CD8-positive, alpha-beta memory T cell (primary cell): ENCODE measurements at regions not wholly inside any gene's neighbourhood (a gene's known extent, or its start where the extent isn't known, plus 50 kb on each side); places are given as distances from the start of the nearest gene placed in this dataset.
"Not testable (repeated sequence)": the region's sequence is repeated elsewhere in the genome, so short reads cannot be mapped to it uniquely, and the experiment has no call there.

Experiments used
- CTCF ChIA-PET: fragments of 350-600 bp; sonication (Branson Sonifier 250); formaldehyde crosslinking; loops from one replicate; lab custom pipeline; 2021; ENCODE audit warnings: antibody characterized with exemption; lab: Charles Lee
- POLR2A ChIA-PET: fragments of 350-600 bp; sonication (Branson Sonifier 250); formaldehyde crosslinking; loops from one replicate; lab custom pipeline; 2021; ENCODE audit warnings: antibody characterized with exemption; lab: Charles Lee
- DNase-seq, 5 donors: peaks; one replicate each; pipeline versions ENCODE4 v3.0.0 to v3.0.0-alpha.2; 2020 to 2022; ENCODE audit warnings: mixed read lengths in 1 of 5
- H3K27ac ChIP-seq: one replicate; pipeline ENCODE4 v1.7.0; 2013; ENCODE audit warnings: low read depth, mild to moderate bottlenecking, low read length, moderate library complexity
- H3K27me3 ChIP-seq: 2 replicates; pipeline ENCODE4 v1.7.0; 2013; ENCODE audit warnings: low read length, mild to moderate bottlenecking; ENCODE audit not compliant: insufficient read depth, poor library complexity, severe bottlenecking
- H3K36me3 ChIP-seq: 2 replicates; pipeline ENCODE4 v1.7.0; 2013; ENCODE audit warnings: mild to moderate bottlenecking, low read length, moderate library complexity; ENCODE audit not compliant: insufficient read depth
- H3K4me1 ChIP-seq: 2 replicates; pipeline ENCODE4 v1.7.0; 2013; ENCODE audit warnings: mild to moderate bottlenecking, low read length, moderate library complexity; ENCODE audit not compliant: insufficient read depth
- H3K4me3 ChIP-seq: 2 replicates; pipeline ENCODE4 v1.7.0; 2013; ENCODE audit warnings: mild to moderate bottlenecking, low read length
- H3K9me3 ChIP-seq: 2 replicates; pipeline ENCODE4 v1.7.0; 2013; ENCODE audit warnings: mild to moderate bottlenecking, low read length
- H3K27ac Mint-ChIP-seq, 8 donors: one replicate each; pipeline ENCODE4 v1.8.0; 2020 to 2021; ENCODE audit warnings: mixed read lengths in 8 of 8, mild to moderate bottlenecking in 6 of 8, inconsistent platforms in 3 of 8, moderate library complexity in 3 of 8
- H3K27me3 Mint-ChIP-seq, 2 donors: one replicate each; pipeline ENCODE4 v1.8.0; 2020 to 2021; ENCODE audit warnings: mixed read lengths in 2 of 2, mild to moderate bottlenecking in 1 of 2, moderate library complexity in 1 of 2
- H3K36me3 Mint-ChIP-seq, 3 donors: one replicate each; pipeline ENCODE4 v1.8.0; 2020 to 2021; ENCODE audit warnings: mixed read lengths in 3 of 3, inconsistent platforms in 1 of 3, mild to moderate bottlenecking in 1 of 3
- H3K4me1 Mint-ChIP-seq, 3 donors: one replicate each; pipeline ENCODE4 v1.8.0; 2020 to 2021; ENCODE audit warnings: mixed read lengths in 3 of 3, inconsistent platforms in 1 of 3, mild to moderate bottlenecking in 1 of 3
- H3K4me3 Mint-ChIP-seq, 7 donors: one replicate each; pipeline ENCODE4 v1.8.0; 2020 to 2021; ENCODE audit warnings: mixed read lengths in 7 of 7, mild to moderate bottlenecking in 6 of 7, moderate library complexity in 4 of 7, inconsistent platforms in 2 of 7
- H3K9me3 Mint-ChIP-seq, 5 donors: one replicate each; pipeline ENCODE4 v1.8.0; 2020 to 2022; ENCODE audit warnings: mixed read lengths in 5 of 5, mild to moderate bottlenecking in 3 of 5, moderate library complexity in 2 of 5, inconsistent platforms in 1 of 5

DNA sequence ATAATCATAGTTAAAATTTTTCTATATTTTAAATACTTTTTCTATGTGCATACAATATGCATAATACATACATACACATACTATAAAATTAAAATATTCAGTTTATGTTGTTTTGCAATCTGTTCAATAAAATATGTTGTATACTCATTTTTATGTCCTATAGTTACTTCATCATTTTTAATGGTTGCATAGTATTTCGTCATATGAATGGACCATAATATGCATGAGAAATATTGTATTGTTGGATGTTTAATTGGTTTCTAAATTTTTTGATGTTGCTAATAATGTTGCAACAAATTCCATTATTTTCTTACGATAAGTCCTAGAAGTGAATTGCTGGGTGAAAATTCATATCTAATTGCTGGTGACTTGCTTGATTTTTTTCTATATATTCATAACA lies 211.5 kb upstream of the GCFC2 start:
- ChIA-PET POLR2A (no interaction called here), CTCF (no interaction called here)
- H3K9me3 ChIP-seq: no peaks in the 10 kb centered on the region
- H3K36me3 Mint-ChIP-seq: no peaks in the 10 kb centered on the region
- no peak overlapping the region for H3K27ac Mint-ChIP-seq
- no peaks in the 10 kb centered on the region for H3K36me3 ChIP-seq
- H3K4me1 ChIP-seq: no peaks in the 10 kb centered on the region
- no peak overlapping the region for H3K27ac ChIP-seq
- H3K27me3 ChIP-seq: no peaks in the 10 kb centered on the region
- peaks cover 0 to 13% (median 3%) of the 10 kb centered on the region in 5 donors for H3K9me3 Mint-ChIP-seq
- H3K4me1 Mint-ChIP-seq: no peaks in the 10 kb centered on the region
- H3K4me3 Mint-ChIP-seq: no peak overlapping the region
- H3K4me3 ChIP-seq: no peak overlapping the region
- no peak for DNase-seq
- H3K27me3 Mint-ChIP-seq: no peaks in the 10 kb centered on the region

DNA sequence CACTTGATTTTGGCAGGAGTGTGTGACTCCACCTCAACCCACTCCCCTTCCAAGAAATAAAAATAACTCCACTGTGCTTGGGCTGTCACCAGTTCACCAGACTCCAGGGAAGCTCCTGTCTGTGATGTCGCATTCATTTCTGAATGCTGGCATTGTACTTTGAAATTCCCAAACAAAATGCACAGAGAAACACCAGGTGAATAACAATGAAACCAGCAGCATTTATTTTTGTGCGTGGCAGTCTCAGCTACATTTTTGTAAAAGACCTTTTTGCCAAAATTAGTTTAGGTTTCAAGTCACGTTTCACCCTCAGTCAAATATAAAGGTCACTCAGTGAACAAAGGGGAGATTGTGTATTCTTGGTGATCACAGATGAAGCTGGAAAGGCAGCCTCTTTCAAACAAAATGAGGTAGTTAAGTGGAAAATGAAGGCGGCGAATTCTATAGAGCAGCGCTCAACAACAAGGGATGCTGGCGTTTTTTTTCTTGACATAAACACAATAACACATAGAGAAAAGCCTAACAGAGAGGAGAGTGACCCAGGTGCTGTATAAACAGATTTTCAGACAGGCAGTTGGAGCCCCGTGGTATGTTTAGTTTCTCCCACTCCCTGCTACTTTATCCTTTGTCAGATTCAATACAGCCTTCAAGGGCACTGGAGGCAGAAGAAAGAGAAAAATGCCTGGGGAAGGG lies 210.3 kb upstream of the GCFC2 start:
- no peaks in the 10 kb centered on the region for H3K36me3 Mint-ChIP-seq
- ChIA-PET CTCF (no interaction called here), POLR2A (no interaction called here)
- H3K27ac Mint-ChIP-seq: no peak overlapping the region
- H3K27ac ChIP-seq: no peak overlapping the region
- H3K27me3 ChIP-seq: no peaks in the 10 kb centered on the region
- no peak for DNase-seq
- H3K36me3 ChIP-seq: no peaks in the 10 kb centered on the region
- peaks cover 0 to 6% of the 10 kb centered on the region in 2 donors for H3K27me3 Mint-ChIP-seq
- H3K4me1 ChIP-seq: no peaks in the 10 kb centered on the region
- H3K4me1 Mint-ChIP-seq: no peaks in the 10 kb centered on the region
- no peak overlapping the region for H3K4me3 ChIP-seq
- H3K4me3 Mint-ChIP-seq: no peak overlapping the region
- peaks cover 0 to 12% (median 3%) of the 10 kb centered on the region in 5 donors for H3K9me3 Mint-ChIP-seq
- no peaks in the 10 kb centered on the region for H3K9me3 ChIP-seq

DNA sequence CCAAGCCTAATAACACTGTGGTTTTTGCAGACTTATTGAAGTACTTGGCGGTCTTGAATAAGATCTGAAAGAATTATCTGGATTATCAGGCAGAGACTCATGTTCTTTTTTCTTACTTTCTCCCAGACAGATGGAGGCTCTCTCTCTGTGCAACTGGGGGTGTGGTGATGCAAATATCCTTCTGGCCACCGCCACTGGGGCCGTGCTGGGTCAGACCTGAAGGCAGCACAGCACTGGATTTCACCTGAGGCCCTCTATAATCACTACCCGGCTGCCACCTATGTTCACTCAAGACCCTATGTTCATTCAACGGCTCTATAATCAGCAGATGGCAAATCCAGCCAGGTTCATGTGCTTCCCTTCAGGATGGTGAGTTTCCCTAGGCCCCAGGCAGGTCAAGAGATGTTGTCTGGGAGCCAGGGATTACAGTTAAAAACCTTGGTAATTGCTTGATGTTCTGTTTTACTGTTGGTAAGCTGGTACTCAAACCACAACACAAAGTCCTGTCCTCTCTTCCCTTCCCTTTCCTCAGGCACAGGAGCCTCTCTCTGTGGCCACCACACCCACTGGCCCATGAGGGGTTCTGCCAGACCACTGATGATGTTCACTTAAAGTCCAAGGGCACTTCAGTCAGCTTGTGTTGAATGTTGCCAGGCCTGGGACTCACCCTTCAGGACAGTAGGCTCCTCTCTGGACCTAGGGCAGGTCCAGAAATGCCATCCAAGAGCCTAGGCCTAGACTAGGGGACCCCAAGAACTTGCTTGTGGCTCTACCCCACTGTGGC lies 205.3 kb upstream of the GCFC2 start:
- Mint-ChIP-seq H3K27ac (no peak overlapping the region), H3K4me3 (no peak overlapping the region), H3K36me3 (no peaks in the 10 kb centered on the region), H3K27me3 (peaks cover 0 to 6% of the 10 kb centered on the region in 2 donors), H3K9me3 (peaks cover 4 to 29% (median 5%) of the 10 kb centered on the region in 5 donors), H3K4me1 (no peaks in the 10 kb centered on the region)
- H3K27ac ChIP-seq: no peak overlapping the region
- POLR2A ChIA-PET: no interaction called here
- no peak overlapping the region for H3K4me3 ChIP-seq
- CTCF ChIA-PET: no interaction called here
- no peaks in the 10 kb centered on the region for H3K4me1 ChIP-seq
- DNase-seq: no peak
- no peaks in the 10 kb centered on the region for H3K36me3 ChIP-seq
- no peaks in the 10 kb centered on the region for H3K9me3 ChIP-seq
- H3K27me3 ChIP-seq: no peaks in the 10 kb centered on the region

- CTCF ChIA-PET: no interaction called here
- H3K9me3 Mint-ChIP-seq: peaks cover 0 to 5% (median 2%) of the 10 kb centered on the region in 5 donors
- H3K36me3 Mint-ChIP-seq: no peaks in the 10 kb centered on the region
- H3K27me3 Mint-ChIP-seq: no peaks in the 10 kb centered on the region
- no peaks in the 10 kb centered on the region for H3K27me3 ChIP-seq
- H3K4me1 ChIP-seq: no peaks in the 10 kb centered on the region
- POLR2A ChIA-PET: no interaction called here
- H3K4me3 ChIP-seq: no peak overlapping the region
- H3K27ac ChIP-seq: no peak overlapping the region
- no peak overlapping the region for H3K27ac Mint-ChIP-seq
- no peak for DNase-seq
- no peak overlapping the region for H3K4me3 Mint-ChIP-seq
- H3K9me3 ChIP-seq: no peaks in the 10 kb centered on the region
- no peaks in the 10 kb centered on the region for H3K4me1 Mint-ChIP-seq
- no peaks in the 10 kb centered on the region for H3K36me3 ChIP-seq
Observed at GRCh38 chr2:75896779-75897366, 186.2 kb upstream of the GCFC2 start.

GRCh38 chr2:75894170-75894569 lies 183.5 kb upstream of the GCFC2 start:
- Mint-ChIP-seq H3K4me1 (no peaks in the 10 kb centered on the region), H3K4me3 (no peak overlapping the region), H3K36me3 (no peaks in the 10 kb centered on the region), H3K27ac (no peak overlapping the region), H3K27me3 (no peaks in the 10 kb centered on the region), H3K9me3 (peaks cover 0 to 6% (median 4%) of the 10 kb centered on the region in 5 donors)
- Histone ChIP-seq H3K27ac (no peak overlapping the region), H3K4me3 (no peak overlapping the region), H3K4me1 (no peaks in the 10 kb centered on the region), H3K9me3 (no peaks in the 10 kb centered on the region), H3K36me3 (no peaks in the 10 kb centered on the region), H3K27me3 (no peaks in the 10 kb centered on the region)
- ChIA-PET POLR2A (no interaction called here), CTCF (no interaction called here)
- no peak for DNase-seq

GRCh38 chr2:75892490-75892889 lies 181.8 kb upstream of the GCFC2 start:
- Histone ChIP-seq H3K36me3 (no peaks in the 10 kb centered on the region), H3K4me1 (no peaks in the 10 kb centered on the region), H3K9me3 (no peaks in the 10 kb centered on the region), H3K4me3 (no peak overlapping the region), H3K27me3 (no peaks in the 10 kb centered on the region), H3K27ac (no peak overlapping the region)
- no peaks in the 10 kb centered on the region for H3K4me1 Mint-ChIP-seq
- no peak overlapping the region for H3K27ac Mint-ChIP-seq
- no peak for DNase-seq
- CTCF ChIA-PET: no interaction called here
- no peaks in the 10 kb centered on the region for H3K27me3 Mint-ChIP-seq
- H3K36me3 Mint-ChIP-seq: no peaks in the 10 kb centered on the region
- POLR2A ChIA-PET: no interaction called here
- H3K4me3 Mint-ChIP-seq: no peak overlapping the region
- H3K9me3 Mint-ChIP-seq: peaks cover 0 to 5% (median 4%) of the 10 kb centered on the region in 5 donors

GRCh38 chr2:75882530-75882929 lies 171.8 kb upstream of the GCFC2 start:
- Histone ChIP-seq H3K27me3 (no peaks in the 10 kb centered on the region), H3K9me3 (no peaks in the 10 kb centered on the region), H3K4me3 (no peak overlapping the region), H3K4me1 (no peaks in the 10 kb centered on the region), H3K36me3 (no peaks in the 10 kb centered on the region), H3K27ac (no peak overlapping the region)
- Mint-ChIP-seq H3K27me3 (no peaks in the 10 kb centered on the region), H3K4me1 (no peaks in the 10 kb centered on the region), H3K27ac (no peak overlapping the region), H3K9me3 (peaks cover 0 to 6% (median 3%) of the 10 kb centered on the region in 5 donors), H3K4me3 (no peak overlapping the region), H3K36me3 (no peaks in the 10 kb centered on the region)
- DNase-seq: no peak
- CTCF ChIA-PET: no interaction called here
- POLR2A ChIA-PET: no interaction called here

DNA sequence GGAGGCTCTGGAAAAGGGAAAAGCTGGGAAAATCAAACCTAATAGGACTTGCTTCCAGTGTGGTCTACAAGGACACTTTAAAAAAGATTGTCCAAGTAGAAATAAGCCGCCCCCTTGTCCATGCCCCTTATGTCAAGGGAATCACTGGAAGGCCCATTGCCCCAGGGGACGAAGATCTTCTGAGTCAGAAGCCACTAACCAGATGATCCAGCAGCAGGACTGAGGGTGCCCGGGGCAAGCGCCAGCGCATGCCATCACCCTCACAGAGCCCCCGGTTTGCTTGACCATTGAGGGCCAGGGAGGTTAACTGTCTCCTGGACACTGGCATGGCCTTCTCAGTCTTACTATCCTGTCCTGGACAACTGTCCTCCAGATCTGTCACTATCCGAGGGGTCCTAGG lies 164.9 kb upstream of the GCFC2 start:
- H3K9me3 Mint-ChIP-seq: not testable (repeated sequence)

More for the DNA sequence above, 164.9 kb upstream of the GCFC2 start:
- POLR2A ChIA-PET, H3K27ac ChIP-seq, H3K4me1 ChIP-seq, DNase-seq, H3K4me1 Mint-ChIP-seq, H3K36me3 ChIP-seq, CTCF ChIA-PET, H3K4me3 Mint-ChIP-seq, H3K27ac Mint-ChIP-seq, H3K27me3 ChIP-seq, H3K4me3 ChIP-seq, H3K36me3 Mint-ChIP-seq, H3K9me3 ChIP-seq, H3K27me3 Mint-ChIP-seq: not testable (repeated sequence)
